Fibroblast of pulmonary artery (primary cell): ENCODE measurements at regions not wholly inside any gene's neighbourhood (a gene's known extent, or its start where the extent isn't known, plus 50 kb on each side); places are given as distances from the start of the nearest gene placed in this dataset.

Source experiments
- DNase-seq: peaks from one replicate; pipeline ENCODE4 v3.0.0-alpha.2; 2010; ENCODE audit warnings: low read depth
- H3K4me3 ChIP-seq: replicated peaks from 2 replicates; pipeline ENCODE4 v1.5.1; 2011; ENCODE audit warnings: low read depth, mild to moderate bottlenecking, control low read depth, low read length, moderate library complexity
- TF ChIP-seq, protein P1 (sequence below): IDR thresholded peaks from 2 replicates; pipeline ENCODE4 v1.5.1; 2011; ENCODE audit warnings: mild to moderate bottlenecking, control low read depth, low read length, inconsistent platforms; ENCODE audit errors: missing control alignments

DNA sequence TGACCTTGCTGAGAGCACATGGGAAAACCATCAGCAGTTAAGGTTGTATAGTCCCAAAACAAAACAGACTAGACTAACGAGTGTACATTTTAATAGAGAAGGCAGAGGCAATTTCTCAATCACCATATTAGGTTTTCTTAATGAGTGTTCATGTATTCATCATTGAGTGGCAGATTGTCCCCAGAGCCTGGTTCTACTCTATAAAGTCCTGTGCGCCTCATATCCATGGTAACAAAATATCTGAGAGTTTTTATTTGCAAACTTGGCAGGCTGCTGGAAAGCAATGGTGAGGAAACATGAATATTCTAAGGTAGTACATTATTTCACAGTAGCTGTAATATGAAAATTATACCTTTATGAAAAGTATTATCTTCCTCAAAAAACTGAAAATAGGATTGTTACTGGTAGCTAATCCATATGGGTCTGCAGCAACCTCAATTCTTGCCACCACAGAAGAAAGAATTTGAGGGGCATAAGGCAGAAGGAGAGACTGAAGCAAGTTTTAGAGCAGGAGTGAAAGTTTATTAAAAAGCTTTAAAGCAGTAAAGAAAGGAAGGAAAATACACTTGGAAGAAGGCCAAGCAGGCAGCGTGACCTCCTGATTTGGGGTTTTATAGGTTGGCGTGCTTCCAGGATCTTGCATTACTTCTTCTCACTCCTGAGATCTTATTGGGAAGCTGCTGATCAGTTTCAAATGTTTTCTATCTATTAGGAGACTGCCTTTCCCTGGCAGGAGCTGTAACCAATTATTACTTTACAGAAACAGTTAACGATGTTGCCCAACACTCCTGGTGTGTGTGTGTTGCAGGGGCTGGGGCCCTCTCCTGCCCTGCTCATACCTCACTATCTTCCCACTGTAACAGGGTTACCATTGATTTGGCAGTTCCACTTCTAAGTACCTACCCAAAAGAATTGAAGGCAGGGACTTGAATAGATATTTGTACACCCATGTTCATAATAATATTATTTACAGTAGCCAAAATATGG, 154.0 kb upstream of the NUDT4 start:
- peak; percentile 59 for DNase-seq
- TF ChIP-seq, protein P1, sequence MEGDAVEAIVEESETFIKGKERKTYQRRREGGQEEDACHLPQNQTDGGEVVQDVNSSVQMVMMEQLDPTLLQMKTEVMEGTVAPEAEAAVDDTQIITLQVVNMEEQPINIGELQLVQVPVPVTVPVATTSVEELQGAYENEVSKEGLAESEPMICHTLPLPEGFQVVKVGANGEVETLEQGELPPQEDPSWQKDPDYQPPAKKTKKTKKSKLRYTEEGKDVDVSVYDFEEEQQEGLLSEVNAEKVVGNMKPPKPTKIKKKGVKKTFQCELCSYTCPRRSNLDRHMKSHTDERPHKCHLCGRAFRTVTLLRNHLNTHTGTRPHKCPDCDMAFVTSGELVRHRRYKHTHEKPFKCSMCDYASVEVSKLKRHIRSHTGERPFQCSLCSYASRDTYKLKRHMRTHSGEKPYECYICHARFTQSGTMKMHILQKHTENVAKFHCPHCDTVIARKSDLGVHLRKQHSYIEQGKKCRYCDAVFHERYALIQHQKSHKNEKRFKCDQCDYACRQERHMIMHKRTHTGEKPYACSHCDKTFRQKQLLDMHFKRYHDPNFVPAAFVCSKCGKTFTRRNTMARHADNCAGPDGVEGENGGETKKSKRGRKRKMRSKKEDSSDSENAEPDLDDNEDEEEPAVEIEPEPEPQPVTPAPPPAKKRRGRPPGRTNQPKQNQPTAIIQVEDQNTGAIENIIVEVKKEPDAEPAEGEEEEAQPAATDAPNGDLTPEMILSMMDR = no peak
- no peak overlapping the region for H3K4me3 ChIP-seq

DNA sequence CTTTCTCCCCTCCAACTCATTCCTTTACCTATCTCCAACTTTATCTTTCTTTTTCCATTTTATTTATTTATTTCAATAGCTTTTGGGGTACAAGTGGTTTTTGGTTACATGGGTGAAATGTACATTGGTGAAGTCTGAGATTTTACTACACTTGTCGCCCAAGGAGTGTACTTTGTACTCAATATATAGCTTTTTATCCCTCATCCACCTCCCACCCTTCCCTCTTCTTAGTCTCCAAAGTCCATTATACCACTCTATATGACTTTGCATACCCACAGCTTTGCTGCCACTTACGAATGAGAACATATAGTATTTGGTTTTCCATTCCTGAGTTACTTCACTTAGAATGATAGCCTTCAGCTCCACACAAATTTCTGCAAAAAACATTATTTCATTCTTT, 152.6 kb upstream of the NUDT4 start:
- TF ChIP-seq, protein P1 = no peak
- H3K4me3 ChIP-seq = no peak overlapping the region
- no peak for DNase-seq

DNA sequence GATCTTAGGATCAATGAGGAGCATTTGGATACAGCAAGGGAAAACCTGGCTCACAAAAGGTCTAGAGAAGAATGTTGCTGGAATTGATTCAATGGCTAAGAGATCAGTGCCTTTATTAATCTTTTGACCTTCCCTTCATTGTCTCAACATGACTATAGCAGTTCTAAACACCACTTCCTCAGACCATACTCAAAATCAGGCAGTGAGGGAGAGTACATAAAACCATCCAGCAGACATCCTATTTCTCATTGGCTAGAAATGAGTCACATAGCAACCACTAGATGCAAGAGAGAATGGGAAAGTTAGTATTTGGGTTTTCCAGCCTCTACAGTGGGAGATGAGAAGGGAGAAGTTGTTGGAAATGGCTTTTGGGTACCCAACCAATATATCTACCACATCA, 151.4 kb upstream of the NUDT4 start:
- peak; percentile 11 for DNase-seq
- no peak overlapping the region for H3K4me3 ChIP-seq
- TF ChIP-seq, protein P1 = no peak

DNA sequence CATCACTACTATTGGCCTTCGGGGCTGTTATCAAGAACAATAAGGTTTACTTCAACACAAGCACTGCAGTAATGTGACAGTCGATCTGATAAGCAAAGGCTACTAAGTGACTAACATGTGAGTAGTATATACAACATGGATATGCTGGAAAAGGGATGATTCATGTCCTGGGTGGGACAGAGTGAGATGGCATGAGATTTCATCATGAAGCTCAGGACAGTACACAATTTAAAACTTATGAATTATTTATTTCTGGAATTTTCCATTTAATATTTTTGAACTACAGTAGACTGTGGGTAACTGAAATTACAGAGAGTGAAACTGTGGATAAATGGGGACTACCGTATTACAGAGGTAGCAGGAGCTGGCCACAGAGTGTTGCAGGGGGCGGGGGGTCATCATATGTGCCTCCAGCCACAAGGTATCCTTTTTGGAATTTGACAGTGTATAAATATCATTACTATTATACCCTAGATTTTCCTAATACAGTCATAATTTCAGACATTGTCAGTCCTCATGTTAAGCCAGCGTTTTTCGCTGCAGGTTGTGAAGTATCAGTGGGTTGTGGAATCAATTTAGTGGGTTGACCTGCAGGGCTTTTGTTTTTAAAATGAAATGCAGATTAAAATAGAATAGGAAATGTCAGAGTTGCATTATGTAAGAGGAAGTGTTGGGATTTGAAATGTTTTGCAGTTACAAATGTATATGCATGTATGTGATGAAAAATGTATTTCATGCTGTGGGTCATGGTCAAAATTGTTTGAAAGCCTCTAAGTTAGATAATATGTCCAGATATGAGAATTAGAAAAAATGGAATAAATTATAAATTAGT, 148.0 kb upstream of the NUDT4 start:
- DNase-seq = peak; percentile 90
- TF ChIP-seq, protein P1 = no peak
- no peak overlapping the region for H3K4me3 ChIP-seq

DNA sequence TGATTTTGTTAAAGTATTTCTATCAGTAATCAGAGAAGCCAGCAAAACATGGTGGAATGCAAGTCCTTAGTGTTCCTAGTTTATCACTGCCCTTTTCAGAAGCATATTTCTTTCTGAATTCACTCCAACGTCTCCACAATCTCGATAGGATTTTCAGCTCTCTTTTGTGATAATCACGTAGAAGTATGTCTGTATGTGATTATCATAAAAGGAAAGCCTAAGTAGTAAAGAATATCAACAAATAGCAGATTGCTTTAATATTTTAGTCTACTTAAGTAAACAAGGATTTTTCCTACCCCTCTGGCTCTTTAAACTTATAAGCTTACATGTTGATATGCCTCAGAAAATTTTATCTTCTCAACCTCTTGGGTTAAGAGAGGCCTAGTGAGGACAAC, 147.4 kb upstream of the NUDT4 start:
- DNase-seq = no peak
- H3K4me3 ChIP-seq = no peak overlapping the region
- TF ChIP-seq, protein P1 = no peak

DNA sequence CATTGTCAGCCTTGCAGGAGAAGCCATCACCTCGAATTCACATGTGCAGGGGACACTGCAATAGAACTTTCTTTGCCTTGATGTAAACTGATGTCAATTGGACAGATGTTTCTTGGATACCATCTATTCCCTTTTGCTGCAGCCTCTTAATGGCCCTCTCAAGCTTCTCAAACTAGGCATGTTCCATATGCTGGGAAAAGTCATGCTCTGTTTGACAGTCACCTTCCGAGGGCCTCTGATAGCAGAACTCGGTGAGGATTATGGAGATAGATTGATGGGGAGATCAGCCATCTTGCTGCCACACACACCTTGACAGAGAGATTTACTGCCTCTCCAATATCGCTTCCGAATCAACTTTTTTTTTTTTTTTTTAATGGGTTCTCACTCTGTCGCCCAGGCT, 145.8 kb upstream of the NUDT4 start:
- DNase-seq = no peak
- H3K4me3 ChIP-seq = no peak overlapping the region
- TF ChIP-seq, protein P1 = no peak
